Panc1 (cell line): ENCODE measurements at regions not wholly inside any gene's neighbourhood (a gene's known extent, or its start where the extent isn't known, plus 50 kb on each side); places are given as distances from the start of the nearest gene placed in this dataset.
"Not testable (repeated sequence)": the region's sequence is repeated elsewhere in the genome, so short reads cannot be mapped to it uniquely, and the experiment has no call there.

ENCODE experiments used
- ATAC-seq: fragments of 200-7000 bp; cut with Tn5 transposase; 2 replicates; pipeline ENCODE4 v1.9.1; 2020; ENCODE audit warnings: mild to moderate bottlenecking, moderate library complexity
- BruUV-seq: library from RNA; stranded (reverse); fragments of 400-500 nt; replicated peaks from 2 replicates; lab custom pipeline; 2021; lab: Mats Ljungman, UMichigan
- CTCF ChIA-PET: fragments of 300-600 bp; sonication (Branson Sonifier 250); formaldehyde crosslinking; loops from one replicate; lab custom pipeline; 2022; ENCODE audit warnings: antibody characterized with exemption; lab: Charles Lee
- POLR2A ChIA-PET: fragments of 300-600 bp; sonication (Branson Sonifier 250); formaldehyde crosslinking; loops from one replicate; lab custom pipeline; 2022; ENCODE audit warnings: antibody characterized with exemption; lab: Charles Lee
- DNase-seq: peaks from one replicate; pipeline ENCODE4 v3.0.0-alpha.2; 2010; ENCODE audit warnings: low read depth, low spot score
- H3K27ac ChIP-seq: 2 replicates; pipeline ENCODE4 v1.5.1; 2011; ENCODE audit warnings: mild to moderate bottlenecking, low read length, inconsistent platforms
- H3K27me3 ChIP-seq: fragments of 200-500 bp; sonication (Bioruptor generic); 2 replicates; pipeline ENCODE4 v1.6.0; 2014; ENCODE audit warnings: low read length, inconsistent platforms; ENCODE audit not compliant: control insufficient read depth, insufficient read depth
- H3K36me3 ChIP-seq: fragments of 200-500 bp; sonication (Bioruptor generic); 2 replicates; pipeline ENCODE4 v1.5.1; 2014; ENCODE audit warnings: inconsistent platforms, mild to moderate bottlenecking, low read length, moderate library complexity; ENCODE audit not compliant: control insufficient read depth, insufficient read depth
- H3K4me1 ChIP-seq: 2 replicates; pipeline ENCODE4 v1.5.1; 2011; ENCODE audit warnings: inconsistent platforms, mild to moderate bottlenecking, low read length, moderate library complexity; ENCODE audit not compliant: control insufficient read depth, insufficient read depth
- H3K4me3 ChIP-seq, 2 experiments: 2 replicates each; pipeline ENCODE4 v1.5.1; 2011 to 2012; ENCODE audit warnings: low read depth in 2 of 2, low read length in 2 of 2, mild to moderate bottlenecking in 2 of 2, inconsistent platforms in 1 of 2, moderate library complexity in 1 of 2
- H3K9me3 ChIP-seq: fragments of 200-500 bp; sonication (Bioruptor generic); 2 replicates; pipeline ENCODE4 v1.5.1; 2014; ENCODE audit warnings: low read depth, mild to moderate bottlenecking, inconsistent platforms, low read length, moderate library complexity; ENCODE audit not compliant: control insufficient read depth, insufficient read depth
- CTCF ChIP-seq: fragments of 450-650 bp; IDR thresholded peaks from 2 replicates; pipeline ENCODE4 v1.5.1; 2017; ENCODE audit warnings: mild to moderate bottlenecking
- POLR2AphosphoS5 ChIP-seq: IDR thresholded peaks from 2 replicates; pipeline ENCODE4 v1.6.1; 2012; ENCODE audit warnings: mild to moderate bottlenecking, low read depth, low read length, moderate library complexity
- REST ChIP-seq, 2 experiments: IDR thresholded peaks; 2 replicates each; pipeline ENCODE4 v1.6.1; 2011 to 2012; ENCODE audit warnings: low read depth in 2 of 2, control low read depth in 1 of 2, low read length in 1 of 2, mild to moderate bottlenecking in 1 of 2, moderate library complexity in 1 of 2; ENCODE audit not compliant: insufficient read depth in 1 of 2
- SIN3A ChIP-seq: IDR thresholded peaks from 2 replicates; pipeline ENCODE4 v1.6.1; 2012; ENCODE audit warnings: low read depth, mild to moderate bottlenecking, low read length, moderate library complexity, borderline replicate concordance; ENCODE audit not compliant: insufficient read depth
- TCF7L2 ChIP-seq: IDR thresholded peaks from 2 replicates; pipeline ENCODE4 v1.6.1; 2011; ENCODE audit warnings: mild to moderate bottlenecking, low read depth, low read length, inconsistent platforms
- in situ Hi-C: cut with HindIII; loops from 2 replicates; pipeline ENCODE4 v1.10.0; 2016; ENCODE audit warnings: low sequenced_read_pairs, low pct_unique_long_range_greater_than_20kb
- intact Hi-C: fragments of 100-400 bp; cut with micrococcal nuclease; formaldehyde crosslinking; loops from one replicate; pipeline ENCODE4 v1.10.0; 2022; ENCODE audit not compliant: unreplicated experiment

GRCh38 chr7:94190599-94191061 is 186.5 kb upstream of the BET1 start:
- intact Hi-C loops (no loop called here), in situ Hi-C loops (no loop called here)
- ATAC-seq (no peak), DNase-seq (no peak)
- Histone ChIP-seq H3K9me3 (no peaks in the 10 kb centered on the region), H3K27ac (no peak overlapping the region), H3K27me3 (no peaks in the 10 kb centered on the region), H3K4me3 (no peak overlapping the region), H3K4me1 (no peaks in the 10 kb centered on the region), H3K36me3 (no peaks in the 10 kb centered on the region)
- BruUV-seq, result no TSS peak
- ChIA-PET CTCF (no interaction called here), POLR2A (no interaction called here)
- no peak for TF ChIP-seq SIN3A
- TF ChIP-seq REST (IDR thresholded peaks at IDR 0.05; ENCODE audit: insufficient read depth in 1 of 2, low read depth in 2 of 2, low read length in 1 of 2), result no peak
- no peak for TF ChIP-seq CTCF
- no peak for TF ChIP-seq POLR2AphosphoS5
- no peak for TF ChIP-seq TCF7L2

GRCh38 chr7:94194426-94194825 is 190.3 kb upstream of the BET1 start:
- in situ Hi-C loops, H3K36me3 ChIP-seq, intact Hi-C loops, H3K27me3 ChIP-seq, DNase-seq, H3K4me1 ChIP-seq, ATAC-seq, H3K9me3 ChIP-seq, CTCF ChIA-PET, H3K4me3 ChIP-seq, BruUV-seq, POLR2A ChIA-PET, H3K27ac ChIP-seq: not testable (repeated sequence)

DNA sequence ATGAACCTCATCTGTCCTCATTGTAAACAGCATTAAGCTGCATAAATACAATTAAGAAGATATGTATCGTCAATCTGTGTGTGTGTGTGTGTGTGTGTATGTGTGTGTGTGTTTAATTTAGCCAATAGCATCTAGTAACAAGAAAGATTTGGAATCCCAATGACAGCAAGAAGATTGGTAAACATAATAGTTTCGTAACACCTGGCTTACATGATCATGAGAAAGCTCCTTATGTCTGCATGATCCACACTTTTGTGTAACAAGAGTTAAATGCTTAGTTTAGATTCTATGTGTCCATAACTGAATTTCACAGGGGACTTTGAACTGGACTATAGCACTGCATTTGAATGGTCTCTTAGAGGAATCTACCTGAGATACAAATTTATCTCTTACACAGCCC is 191.0 kb upstream of the BET1 start:
- ChIA-PET CTCF (no interaction called here), POLR2A (no interaction called here)
- DNase-seq (no peak), ATAC-seq (no peak)
- BruUV-seq, result no TSS peak
- Histone ChIP-seq H3K9me3 (no peaks in the 10 kb centered on the region), H3K4me3 (no peak overlapping the region), H3K36me3 (no peaks in the 10 kb centered on the region), H3K27me3 (no peaks in the 10 kb centered on the region), H3K4me1 (no peaks in the 10 kb centered on the region), H3K27ac (no peak overlapping the region)
- in situ Hi-C loops, result no loop called here
- intact Hi-C loops, result no loop called here
- no peak for TF ChIP-seq SIN3A
- no peak for TF ChIP-seq CTCF
- no peak for TF ChIP-seq POLR2AphosphoS5
- TF ChIP-seq REST (IDR thresholded peaks at IDR 0.05; ENCODE audit: insufficient read depth in 1 of 2, low read depth in 2 of 2, low read length in 1 of 2), result no peak
- TF ChIP-seq TCF7L2, result no peak
